Adrenal gland (tissue), 9 donors: ENCODE measurements at regions not wholly inside any gene's neighbourhood (a gene's known extent, or its start where the extent isn't known, plus 50 kb on each side); places are given as distances from the start of the nearest gene placed in this dataset.

Experiments
- DNase-seq, 7 donors: peaks; one replicate each; pipeline ENCODE4 v3.0.0-alpha.2; 2019 to 2020
- H3K27ac ChIP-seq, 5 donors: fragments of 200-600 bp; sonication (generic) in 4 of 5; 1 replicate in 3 of 5; 2 replicates in 2 of 5; pipeline versions ENCODE4 v1.5.1 to v1.8.0; 2016 to 2020; ENCODE audit warnings: mild to moderate bottlenecking in 1 of 5
- H3K27me3 ChIP-seq: fragments of 200-600 bp; 2 replicates; pipeline ENCODE4 v1.8.0; 2021
- H3K36me3 ChIP-seq, 2 donors: fragments of 200-600 bp; replicated peaks in 1 of 2; 1 replicate in 1 of 2; 2 replicates in 1 of 2; pipeline versions ENCODE4 v1.5.1 to v1.8.0; 2018 to 2022
- H3K4me1 ChIP-seq, 2 donors: fragments of 200-600 bp; replicated peaks in 1 of 2; 1 replicate in 1 of 2; 2 replicates in 1 of 2; pipeline versions ENCODE4 v1.5.1 to v1.8.0; 2018 to 2021
- H3K4me3 ChIP-seq, 4 donors: fragments of 200-600 bp; sonication (generic) in 3 of 4; one replicate each; pipeline ENCODE4 v1.5.1; 2016 to 2018
- H3K9me3 ChIP-seq, 3 donors: fragments of 200-600 bp; sonication (generic) in 1 of 3; replicated peaks in 1 of 3; 1 replicate in 2 of 3; 2 replicates in 1 of 3; pipeline versions ENCODE4 v1.5.1 to v1.8.0; 2016 to 2021
- CTCF ChIP-seq, 6 experiments: fragments of 450-650 bp in 4 of 6; fragments of 200-600 bp in 2 of 6; sonication (generic) in 1 of 6; IDR thresholded peaks; 1 replicate in 5 of 6; 2 replicates in 1 of 6; pipeline versions ENCODE4 v1.5.1 to v1.8.0; 2016 to 2021; ENCODE audit warnings: antibody characterized with exemption in 6 of 6, mild to moderate bottlenecking in 2 of 6, moderate library complexity in 1 of 6
- POLR2A ChIP-seq, 2 donors: fragments of 450-650 bp; IDR thresholded peaks; one replicate each; pipeline ENCODE4 v1.6.1; 2017; ENCODE audit warnings: antibody characterized with exemption in 2 of 2, mild to moderate bottlenecking in 2 of 2, moderate library complexity in 1 of 2
- WGBS, 4 donors: extraction: QIAGEN DNeasy Blood & Tissue Kit in 2 of 4; methylation state at CpG; one replicate each; pipeline versions ENCODE4 v1.1.5 to v1.1.7; 2013 to 2017; 5-methylcytosine and 5-hydroxymethylcytosine counted together
- intact Hi-C, 2 donors: fragments of 100-400 bp; cut with DNase I; formaldehyde crosslinking; loops; one replicate each; pipeline versions ENCODE4 v1.14.1 to v1.15.0; 2022 to 2023
- donor health status: healthy with polysubstance abuse.
- donor health status: Bipolar disorder and iron deficiency.
- donor health status: DM: yes; HTN: yes; CAD: no.
- donor health status: DM: no; HTN: no; CAD: no.
- donor health status: DM: no; HTN: no; CAD: no.

GRCh38 chr6:105511639-105512038, 108.8 kb upstream of the PREP start:
- Histone ChIP-seq H3K4me1 (no peaks in the 10 kb centered on the region), H3K27me3 (no peaks in the 10 kb centered on the region), H3K9me3 (no peaks in the 10 kb centered on the region), H3K27ac (no peak overlapping the region), H3K36me3 (no peaks in the 10 kb centered on the region), H3K4me3 (no peak overlapping the region)
- TF ChIP-seq CTCF (IDR thresholded peaks at IDR 0.05), result no peak
- no peak for TF ChIP-seq POLR2A (IDR thresholded peaks at IDR 0.05)
- no peak for DNase-seq
- intact Hi-C loops, result no loop called here
- 86 to 98% (median 92%) methylated on average over 2 of the region's 2 CpGs for WGBS, 4 donors

- H3K36me3 ChIP-seq, result no peaks in the 10 kb centered on the region
Measured at GRCh38 chr6:105510746-105511145, 107.9 kb upstream of the PREP start.

GRCh38 chr6:105509506-105510331, 106.8 kb upstream of the PREP start:
- Histone ChIP-seq H3K27ac (no peak overlapping the region), H3K4me3 (no peak overlapping the region), H3K36me3 (no peaks in the 10 kb centered on the region), H3K9me3 (no peaks in the 10 kb centered on the region), H3K4me1 (no peaks in the 10 kb centered on the region), H3K27me3 (no peaks in the 10 kb centered on the region)
- WGBS, 4 donors, result 33 to 41% (median 40%) methylated on average over 9 of the region's 9 CpGs
- TF ChIP-seq POLR2A (IDR thresholded peaks at IDR 0.05), result no peak
- TF ChIP-seq CTCF (IDR thresholded peaks at IDR 0.05), result no peak
- intact Hi-C loops, result no loop called here
- DNase-seq, result no peak

More at GRCh38 chr6:105510746-105511145, 107.9 kb upstream of the PREP start:
- intact Hi-C loops, result no loop called here
- TF ChIP-seq POLR2A (IDR thresholded peaks at IDR 0.05) (no peak), CTCF (IDR thresholded peaks at IDR 0.05) (no peak)
- H3K27me3 ChIP-seq, result no peaks in the 10 kb centered on the region
- H3K27ac ChIP-seq, result no peak overlapping the region
- no peaks in the 10 kb centered on the region for H3K9me3 ChIP-seq
- no peaks in the 10 kb centered on the region for H3K4me1 ChIP-seq
- no peak overlapping the region for H3K4me3 ChIP-seq
- DNase-seq, result no peak

GRCh38 chr6:105507811-105508210, 104.9 kb upstream of the PREP start:
- TF ChIP-seq CTCF (IDR thresholded peaks at IDR 0.05), result no peak
- no peak for TF ChIP-seq POLR2A (IDR thresholded peaks at IDR 0.05)
- Histone ChIP-seq H3K4me3 (no peak overlapping the region), H3K4me1 (no peaks in the 10 kb centered on the region), H3K36me3 (no peaks in the 10 kb centered on the region), H3K9me3 (no peaks in the 10 kb centered on the region), H3K27ac (no peak overlapping the region), H3K27me3 (no peaks in the 10 kb centered on the region)
- no peak for DNase-seq
- WGBS, 4 donors, result 95 to 100% (median 96%) methylated on average over 1 of the region's 1 CpG
- intact Hi-C loops, result no loop called here
